NCI-H146 (cell line): ENCODE measurements at regions not wholly inside any gene's neighbourhood (a gene's known extent, or its start where the extent isn't known, plus 50 kb on each side); places are given as distances from the start of the nearest gene placed in this dataset.
"Not testable (repeated sequence)": the region's sequence is repeated elsewhere in the genome, so short reads cannot be mapped to it uniquely, and the experiment has no call there.

Source experiments
- DNase-seq: peaks from one replicate; lab custom pipeline; 2025; lab: John Stamatoyannopoulos, UW

DNA sequence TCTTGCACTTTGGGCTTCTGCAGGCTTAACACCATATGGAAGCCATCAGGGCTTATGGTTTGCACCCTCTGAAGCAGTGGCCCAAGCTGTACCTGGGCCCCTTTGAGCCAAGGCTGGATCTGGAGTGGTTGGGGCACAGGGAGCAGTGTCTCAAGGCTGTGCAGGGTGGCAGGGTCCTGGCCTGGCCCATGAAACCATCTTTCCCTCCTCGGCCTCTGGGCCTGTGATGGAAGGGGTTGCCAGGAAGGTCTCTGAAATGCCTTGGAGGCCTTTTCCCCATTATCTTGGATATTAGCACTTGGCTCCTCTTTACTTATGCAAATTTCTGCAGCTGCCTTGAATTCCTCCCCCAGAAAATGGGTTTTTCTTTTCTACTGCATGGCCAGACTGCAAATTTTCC, 134.7 kb upstream of the USP9X start:
- DNase-seq = no peak

DNA sequence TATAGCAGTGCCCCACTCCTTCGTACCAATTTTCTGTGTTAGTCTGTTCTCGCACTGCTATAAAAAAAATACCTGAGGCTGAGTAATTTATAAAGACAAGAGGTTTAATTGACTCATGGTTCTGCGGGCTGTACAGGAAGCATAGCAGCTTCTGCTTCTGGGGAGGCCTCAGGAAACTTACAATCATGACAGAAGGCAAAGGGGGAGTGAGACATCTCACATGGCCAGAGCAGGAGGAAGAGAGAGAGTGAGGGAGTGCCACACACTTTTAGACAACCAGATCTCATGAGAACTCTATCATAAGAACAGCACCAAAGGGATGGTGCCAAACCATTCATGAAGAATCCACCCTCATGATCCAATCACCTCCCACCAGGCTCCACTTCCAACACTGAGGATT, 133.8 kb upstream of the USP9X start:
- not testable (repeated sequence) for DNase-seq

DNA sequence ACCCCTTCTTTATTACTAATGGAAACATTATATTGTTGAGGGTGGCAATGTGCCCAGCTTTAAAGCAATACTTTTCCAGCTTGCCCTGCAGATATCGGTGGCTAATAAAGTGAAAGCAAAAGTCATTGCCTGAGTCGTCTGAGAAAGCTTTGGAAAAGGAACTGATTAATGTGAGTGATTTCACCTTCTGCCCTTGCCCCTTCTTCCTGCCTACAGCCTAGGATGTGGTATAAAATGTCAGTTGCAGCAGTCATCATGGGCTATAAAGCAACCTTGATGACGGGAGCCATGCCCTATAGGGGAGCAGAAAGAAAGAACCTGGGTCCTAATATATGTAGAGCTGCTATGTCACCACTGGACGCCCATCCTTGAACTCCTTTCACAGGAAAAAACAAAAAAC, 132.4 kb upstream of the USP9X start:
- DNase-seq = no peak

DNA sequence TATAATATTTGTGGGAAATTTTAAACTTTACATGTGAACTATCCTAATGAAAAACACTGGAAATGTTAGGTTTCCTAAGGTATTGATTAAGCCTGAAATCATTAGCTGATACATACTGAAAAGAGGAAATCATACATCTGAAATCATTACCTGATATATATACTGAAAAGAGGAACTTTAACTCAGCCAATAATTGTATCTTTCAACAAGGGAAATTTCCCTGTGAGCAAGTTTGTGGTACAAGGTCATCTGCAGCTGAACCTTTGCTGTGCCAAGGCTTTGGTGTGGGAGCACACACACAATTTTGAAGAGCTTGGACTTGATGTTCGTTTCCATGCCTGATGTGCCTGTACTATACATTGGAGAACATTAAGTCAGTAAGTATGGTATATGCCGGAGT, 131.9 kb upstream of the USP9X start:
- no peak for DNase-seq

DNA sequence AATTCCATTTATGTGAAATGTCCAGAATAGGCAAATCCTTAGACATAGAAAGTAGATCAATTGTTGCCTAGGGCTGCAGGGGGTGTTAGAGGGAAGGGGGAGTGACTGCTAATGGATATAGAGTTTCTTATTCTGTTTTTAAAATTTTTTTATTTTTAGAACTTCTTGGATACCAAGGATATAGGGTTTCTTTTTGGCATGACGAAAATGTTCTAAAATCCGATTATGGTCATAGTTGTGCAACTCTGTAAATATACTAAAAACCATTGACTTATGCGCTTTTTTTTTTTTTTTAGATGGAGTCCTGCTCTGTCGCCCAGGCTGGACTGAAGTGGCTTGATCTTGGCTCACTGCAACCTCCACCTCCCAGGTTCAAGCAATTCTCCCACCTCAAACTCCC, 125.2 kb upstream of the USP9X start:
- no peak for DNase-seq

DNA sequence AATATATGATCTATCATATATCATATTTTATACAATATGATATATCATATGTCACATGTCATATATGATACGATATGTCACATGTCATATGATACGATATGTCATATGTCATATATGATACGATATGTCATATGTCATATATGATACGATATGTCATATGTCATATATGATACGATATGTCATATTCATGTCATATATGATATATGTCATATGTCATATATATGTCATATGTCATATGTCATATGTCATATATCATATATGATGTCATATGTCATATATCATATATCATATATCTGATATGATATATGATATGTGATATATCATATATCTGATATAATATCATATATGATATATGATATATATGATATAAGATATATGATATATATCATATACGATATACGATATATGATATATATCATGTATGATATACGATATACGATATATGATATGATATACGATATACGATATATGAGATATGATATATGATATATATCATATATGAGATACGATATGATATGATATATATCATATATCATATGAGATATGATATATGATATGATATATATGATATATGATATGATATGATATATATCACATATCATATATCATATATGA, 122.3 kb upstream of the USP9X start:
- DNase-seq = no peak

DNA sequence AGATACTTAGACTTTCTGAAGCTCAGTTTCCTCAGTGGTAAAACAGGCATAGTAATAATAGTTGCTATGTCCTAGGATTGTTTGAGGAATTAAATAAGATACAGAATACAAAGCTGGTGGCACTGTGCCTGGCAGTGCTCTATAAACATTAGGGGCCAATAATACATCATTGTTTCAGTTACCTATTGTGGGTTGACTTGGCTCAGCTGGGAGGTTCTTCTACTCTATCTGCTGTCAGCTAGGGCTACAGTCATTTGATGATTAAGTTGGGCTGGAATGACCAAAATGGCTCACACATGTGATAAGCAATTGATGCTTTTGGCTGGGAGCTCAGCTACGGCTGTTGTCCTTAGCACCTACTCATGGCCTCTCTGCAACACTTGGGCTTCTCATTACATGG, 121.2 kb upstream of the USP9X start:
- no peak for DNase-seq

DNA sequence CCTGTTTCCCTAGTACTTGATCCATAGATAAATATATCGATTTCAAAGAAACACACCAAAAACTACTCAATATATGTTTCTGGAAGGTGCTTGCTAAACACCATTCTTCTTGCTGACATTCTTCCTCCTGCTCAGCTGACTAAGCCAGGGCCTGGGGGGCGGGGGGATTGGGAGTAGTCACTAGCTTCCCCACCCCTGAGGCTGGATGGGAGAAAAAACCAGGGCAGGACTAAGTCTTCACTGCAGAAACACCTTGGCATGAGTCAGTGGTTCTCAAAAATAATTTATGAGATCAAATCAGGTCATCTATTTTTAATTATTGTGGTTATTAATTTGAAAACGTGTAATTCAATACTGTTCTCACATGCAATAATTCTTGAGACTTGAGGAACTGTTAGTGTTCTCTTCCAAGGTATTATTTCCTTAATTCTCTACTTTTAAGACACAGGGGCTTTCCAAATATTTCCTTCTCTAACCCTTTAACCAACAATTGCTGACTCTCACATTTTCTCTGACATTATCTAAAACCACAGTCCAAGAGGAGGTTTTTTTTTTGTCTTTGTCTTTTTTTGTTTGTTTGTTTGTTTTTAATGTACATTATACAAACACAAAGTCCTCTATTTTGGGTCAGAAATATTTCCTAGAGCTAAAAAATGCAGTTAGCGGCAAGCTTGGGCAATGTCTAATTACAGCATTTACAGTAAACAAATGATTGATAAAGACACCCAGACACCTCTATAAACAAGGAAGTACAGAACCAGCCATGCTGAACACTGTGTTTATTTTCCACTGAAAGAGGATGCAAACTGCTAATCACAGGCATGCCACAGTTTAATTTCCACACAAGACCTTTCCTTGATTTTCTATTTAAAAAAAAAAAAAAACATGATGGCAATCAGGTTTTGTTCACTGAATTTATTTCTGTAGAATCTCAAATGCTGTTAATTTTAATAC, 120.3 kb upstream of the USP9X start:
- DNase-seq = no peak

DNA sequence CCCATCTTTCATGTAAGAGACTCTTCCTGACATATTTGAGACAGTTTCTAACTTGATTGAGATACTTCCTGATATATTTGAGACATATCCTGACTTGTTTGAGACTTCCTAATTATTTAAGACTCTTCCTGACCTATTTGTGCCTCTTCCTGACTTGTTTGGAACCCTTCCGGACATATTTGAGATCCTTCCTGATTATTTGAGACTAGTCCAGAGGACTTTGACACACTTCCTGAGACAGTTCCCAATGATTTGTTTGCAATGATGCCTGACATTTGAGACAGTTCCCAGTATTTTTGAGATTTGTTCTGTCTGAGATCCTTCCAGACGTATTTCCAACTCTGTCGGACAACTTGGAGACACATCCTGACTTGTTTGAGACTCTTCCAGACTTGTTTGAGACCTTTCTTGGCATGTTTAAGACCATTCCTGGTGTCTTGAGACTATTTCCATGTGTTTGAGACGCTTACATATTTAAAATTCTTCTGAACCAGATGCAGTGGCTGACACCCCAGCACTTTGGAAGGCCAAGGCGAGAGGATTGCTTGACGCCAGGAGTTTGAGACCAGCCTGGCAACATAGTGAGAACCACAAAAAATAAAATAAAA, 118.9 kb upstream of the USP9X start:
- DNase-seq = no peak

DNA sequence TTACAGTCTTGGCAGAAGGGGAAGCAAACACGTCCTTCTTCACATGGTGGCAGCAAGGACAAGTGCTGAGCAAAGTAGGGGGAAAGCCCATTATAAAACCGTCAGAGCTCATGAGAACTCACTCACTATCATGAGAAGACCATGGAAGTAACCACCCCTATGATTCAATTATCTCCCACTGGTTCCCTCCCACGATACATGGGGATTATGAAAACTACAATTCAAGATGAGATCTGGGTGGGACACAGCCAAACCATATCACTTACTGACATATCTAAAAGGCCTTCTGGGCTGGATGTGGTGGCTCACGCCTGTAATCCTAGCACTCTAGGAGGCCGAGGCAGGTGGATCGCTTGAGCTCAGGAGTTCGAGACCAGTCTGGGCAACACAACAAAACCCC, 117.1 kb upstream of the USP9X start:
- DNase-seq = no peak

DNA sequence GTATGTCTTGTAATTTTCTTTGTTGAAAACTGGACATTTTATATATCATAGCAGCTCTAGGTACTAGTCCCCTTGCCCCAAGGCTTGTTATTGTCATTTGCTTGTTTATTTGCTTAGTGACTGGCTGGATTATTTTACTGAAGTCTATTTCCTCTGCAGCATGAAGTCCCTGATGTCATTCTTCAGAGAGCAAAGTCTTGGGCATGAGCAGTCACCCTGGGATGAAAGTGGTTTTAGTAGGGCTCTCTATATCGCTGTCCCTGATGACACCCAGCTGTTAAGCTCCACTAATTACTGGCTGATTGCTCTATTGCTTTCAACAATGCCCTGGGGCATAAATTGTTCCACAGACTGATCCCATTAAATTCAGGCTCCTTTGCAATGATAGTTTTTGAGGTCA, 113.5 kb upstream of the USP9X start:
- DNase-seq = peak; percentile 43

DNA sequence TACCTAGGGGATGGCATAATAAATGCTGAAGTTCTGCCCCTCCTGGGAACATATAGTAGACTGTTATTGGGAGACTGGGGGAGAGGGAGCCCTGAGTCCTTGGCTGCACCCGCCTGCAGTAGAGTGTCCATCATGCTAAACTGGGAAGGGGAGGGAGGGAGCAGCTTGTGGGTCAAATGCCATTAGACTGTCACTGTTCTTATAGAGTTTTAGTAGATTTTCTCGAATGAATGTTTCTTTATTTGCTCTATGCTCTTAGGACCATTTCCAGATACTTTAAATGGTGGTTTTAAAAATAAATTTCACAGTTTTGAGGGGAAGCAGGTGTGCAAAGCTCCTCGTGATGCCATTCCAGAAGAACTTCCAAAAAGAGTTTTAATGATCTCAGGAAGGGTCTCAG, 111.6 kb upstream of the USP9X start:
- no peak for DNase-seq

DNA sequence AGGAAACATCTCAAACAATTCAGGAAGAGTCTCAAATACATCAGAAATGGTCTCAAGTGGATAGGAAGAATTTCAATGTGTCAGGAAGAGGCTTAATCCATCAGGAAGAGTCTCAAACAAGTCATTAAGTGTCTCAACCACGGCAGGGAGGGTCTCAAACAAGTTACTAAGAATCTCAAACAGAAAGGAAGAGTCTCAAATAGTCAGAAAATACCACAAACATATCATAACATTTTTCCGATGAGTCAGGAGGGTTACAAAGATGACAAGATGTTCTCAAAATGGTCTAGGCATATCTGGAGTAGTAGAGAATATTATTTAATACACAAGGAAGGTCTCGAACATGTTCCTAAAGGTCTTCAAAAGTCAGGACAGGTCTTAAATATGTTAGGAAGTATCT, 109.3 kb upstream of the USP9X start:
- no peak for DNase-seq

DNA sequence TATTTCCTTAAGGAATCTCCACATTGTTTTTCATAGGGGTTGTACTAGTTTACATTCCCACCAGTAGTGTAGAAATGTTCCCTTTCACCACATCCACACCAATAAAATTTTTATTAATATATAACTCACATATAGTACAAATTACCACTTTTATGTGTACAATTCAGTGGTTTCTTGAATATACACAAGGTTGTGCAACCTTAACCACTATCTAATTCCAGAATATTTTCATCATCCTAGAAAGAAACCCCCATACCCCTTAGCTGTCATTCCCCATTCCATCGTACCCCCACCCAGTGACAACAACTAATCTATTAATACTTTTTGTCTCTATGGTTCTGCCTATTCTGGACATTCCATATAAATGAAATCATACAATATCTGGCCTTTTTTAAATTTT, 108.3 kb upstream of the USP9X start:
- no peak for DNase-seq

DNA sequence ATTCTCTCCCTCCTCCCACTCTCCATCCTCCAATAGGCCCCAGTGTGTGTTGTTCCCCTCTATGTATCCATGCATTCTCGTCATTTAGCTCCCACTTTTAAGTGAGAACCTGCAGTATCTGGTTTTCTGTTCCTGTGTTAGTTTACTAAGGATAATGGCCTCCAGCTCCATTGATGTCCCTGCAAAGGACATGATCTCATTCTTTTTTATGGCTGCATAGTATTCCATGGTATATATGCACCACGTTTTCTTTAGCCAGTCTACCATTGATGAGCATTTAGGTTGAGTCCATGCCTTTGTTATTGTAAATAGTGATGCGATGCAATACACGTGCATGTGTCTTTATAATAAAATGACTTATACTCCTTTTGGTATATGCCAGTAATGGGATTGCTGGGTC, 100.3 kb upstream of the USP9X start:
- no peak for DNase-seq

DNA sequence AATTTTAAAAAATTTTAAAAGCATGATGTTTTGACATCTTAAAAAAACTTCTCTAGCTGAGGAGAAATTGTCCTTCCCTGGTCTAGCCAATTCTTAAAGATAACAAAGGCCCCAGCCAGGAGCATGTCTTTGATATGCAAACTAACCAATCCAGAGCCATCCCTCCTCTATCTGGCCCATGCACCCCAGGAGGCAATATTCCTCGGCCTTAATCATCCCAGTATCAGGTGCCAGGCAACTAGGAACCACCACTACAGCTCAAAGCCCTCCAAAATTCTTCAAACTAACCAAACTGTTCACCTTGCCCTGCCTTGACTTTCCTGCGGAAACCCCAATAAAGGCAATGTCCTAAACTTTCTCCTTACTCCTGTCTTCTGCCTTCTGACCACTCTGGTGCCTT, 97.8 kb upstream of the USP9X start:
- DNase-seq = no peak

DNA sequence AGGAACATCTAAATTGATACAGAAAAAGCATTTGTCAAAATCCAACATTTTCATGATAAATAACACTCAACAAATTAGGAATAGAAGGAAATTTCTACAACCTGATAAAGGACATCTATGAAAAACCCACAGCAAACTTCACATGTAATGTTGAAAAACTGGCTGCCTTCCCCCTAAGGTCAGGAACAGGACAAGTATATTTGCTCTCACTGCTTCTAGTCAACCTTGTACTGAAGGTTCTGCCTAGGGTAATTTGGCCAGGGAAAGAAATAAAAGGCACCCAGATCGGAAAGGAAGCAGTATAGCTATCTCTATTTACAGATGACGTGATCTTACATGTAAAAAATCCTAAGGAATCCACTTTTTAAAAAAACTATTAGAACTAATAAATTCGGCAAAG, 97.1 kb upstream of the USP9X start:
- DNase-seq = no peak

DNA sequence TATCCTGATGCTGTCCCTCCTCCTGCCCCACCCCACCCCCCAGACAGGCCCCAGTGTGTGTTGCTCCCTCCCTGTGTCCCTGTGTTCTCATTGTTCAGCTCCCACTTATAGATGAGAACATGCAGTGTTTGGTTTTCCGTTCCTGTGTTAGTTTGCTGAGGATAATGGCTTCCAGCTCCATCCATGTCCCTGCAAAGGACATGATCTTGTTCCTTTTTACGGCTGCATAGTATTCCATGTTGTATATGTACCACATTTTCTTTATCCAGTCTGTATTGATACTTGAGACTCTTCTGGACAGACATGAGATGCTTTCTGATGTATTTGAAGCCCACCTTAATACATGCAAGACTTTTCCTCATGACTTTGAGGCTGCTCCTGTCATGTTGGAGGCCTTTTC, 91.8 kb upstream of the USP9X start:
- DNase-seq = not testable (repeated sequence)

DNA sequence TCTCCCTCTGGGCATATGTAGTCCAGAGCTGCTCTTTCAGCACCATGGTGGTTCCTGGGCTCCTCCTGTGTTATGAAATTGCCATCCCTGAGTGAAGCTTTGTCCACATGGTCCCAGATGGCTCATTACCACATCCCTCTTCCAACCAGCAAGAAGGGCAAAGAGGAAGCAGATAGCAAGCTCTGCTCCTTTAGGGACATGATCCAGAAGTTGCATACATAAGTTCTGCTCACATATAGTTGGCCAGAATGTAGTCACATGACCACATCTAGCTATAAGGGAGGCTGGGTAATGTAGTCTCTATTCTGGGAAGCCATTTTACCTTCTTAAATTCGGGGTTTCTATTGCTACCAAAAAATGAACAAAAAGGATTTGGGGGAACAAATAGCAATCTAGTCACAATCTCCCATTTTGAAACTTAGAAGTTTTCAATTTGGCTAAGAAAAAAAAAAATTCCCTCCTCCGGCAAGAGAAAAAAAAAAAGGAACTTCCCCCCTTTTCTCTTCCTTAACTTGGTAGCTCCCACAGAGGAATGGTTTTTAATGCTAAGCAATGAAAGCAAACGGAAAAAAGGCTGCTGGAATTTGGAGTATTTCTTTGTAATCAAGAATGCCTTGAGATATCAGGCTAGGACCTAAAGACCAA, 88.2 kb upstream of the USP9X start:
- DNase-seq = peak; percentile 14

DNA sequence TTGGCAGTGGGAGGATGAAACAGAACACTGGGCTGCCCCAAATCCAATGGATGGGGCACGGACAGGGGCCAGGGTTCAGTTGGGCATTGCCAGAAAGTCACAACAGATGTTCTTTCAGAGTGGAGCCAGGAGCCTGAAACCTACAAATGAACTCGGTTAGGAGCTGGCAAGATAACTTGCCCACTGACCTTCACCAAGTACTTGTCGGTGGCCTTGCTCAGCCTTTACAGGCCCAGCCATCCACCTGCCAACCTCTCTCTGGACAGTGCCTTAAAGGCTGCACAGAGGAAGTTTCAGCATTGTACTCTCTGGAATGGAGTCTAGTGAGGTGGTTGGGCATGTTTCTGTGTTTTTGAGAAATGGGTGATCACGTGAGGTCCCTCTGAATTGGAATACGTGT, 87.1 kb upstream of the USP9X start:
- DNase-seq = no peak

DNA sequence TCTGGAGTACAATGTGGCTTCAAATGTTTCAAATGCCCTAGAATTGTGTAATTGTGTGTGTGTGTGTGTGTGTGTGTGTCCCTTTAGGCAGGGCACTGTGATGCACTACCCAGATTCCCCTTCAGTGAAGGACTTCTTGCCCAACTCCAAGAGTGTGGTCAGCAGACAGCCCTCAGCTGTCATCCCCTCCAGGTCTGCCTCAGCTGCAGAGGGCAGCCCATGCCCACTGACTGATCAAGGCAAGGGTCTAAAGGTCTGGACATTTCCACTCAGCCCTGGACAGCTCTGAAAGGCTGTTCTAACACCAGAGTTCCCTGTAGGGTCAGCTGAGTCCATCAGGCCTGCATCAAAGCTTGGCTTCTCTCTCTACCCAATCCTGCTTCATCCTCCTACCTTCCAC, 83.9 kb upstream of the USP9X start:
- no peak for DNase-seq

DNA sequence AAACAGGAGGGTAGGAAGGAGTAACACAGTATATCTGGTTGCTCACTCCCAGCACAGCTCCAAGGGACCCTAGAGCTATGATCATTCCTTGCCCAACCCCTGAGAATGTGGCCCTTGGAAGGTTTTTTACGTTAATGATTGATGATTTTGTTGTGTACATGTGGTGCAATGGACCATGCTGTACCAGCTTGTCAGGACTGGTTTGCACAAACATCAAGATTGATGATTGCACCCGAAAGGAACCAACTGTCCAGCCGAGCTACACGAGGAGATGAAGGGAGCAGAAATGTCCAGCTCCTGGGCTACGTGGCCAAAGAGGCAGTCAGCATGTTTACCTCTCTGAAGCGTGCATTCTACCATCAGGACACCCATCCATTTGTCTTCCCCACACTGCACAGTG, 83.2 kb upstream of the USP9X start:
- no peak for DNase-seq
